Rectal smooth muscle tissue (tissue), 1 donor: ENCODE measurements at regions not wholly inside any gene's neighbourhood (a gene's known extent, or its start where the extent isn't known, plus 50 kb on each side); places are given as distances from the start of the nearest gene placed in this dataset.

Source experiments
- H3K27ac ChIP-seq: one replicate; pipeline ENCODE4 v1.7.0; 2013; ENCODE audit warnings: low read depth, low read length, inconsistent platforms
- H3K27me3 ChIP-seq: one replicate; pipeline ENCODE4 v1.7.0; 2013; ENCODE audit warnings: low read length; ENCODE audit not compliant: control insufficient read depth, insufficient read depth
- H3K36me3 ChIP-seq: one replicate; pipeline ENCODE4 v1.7.0; 2013; ENCODE audit warnings: low read length; ENCODE audit not compliant: control insufficient read depth, insufficient read depth
- H3K4me1 ChIP-seq: one replicate; pipeline ENCODE4 v1.7.0; 2013; ENCODE audit warnings: low read length; ENCODE audit not compliant: control insufficient read depth, insufficient read depth
- H3K4me3 ChIP-seq: one replicate; pipeline ENCODE4 v1.7.0; 2013; ENCODE audit warnings: low read length
- H3K9ac ChIP-seq: one replicate; pipeline ENCODE4 v1.7.0; 2013; ENCODE audit warnings: low read length

DNA sequence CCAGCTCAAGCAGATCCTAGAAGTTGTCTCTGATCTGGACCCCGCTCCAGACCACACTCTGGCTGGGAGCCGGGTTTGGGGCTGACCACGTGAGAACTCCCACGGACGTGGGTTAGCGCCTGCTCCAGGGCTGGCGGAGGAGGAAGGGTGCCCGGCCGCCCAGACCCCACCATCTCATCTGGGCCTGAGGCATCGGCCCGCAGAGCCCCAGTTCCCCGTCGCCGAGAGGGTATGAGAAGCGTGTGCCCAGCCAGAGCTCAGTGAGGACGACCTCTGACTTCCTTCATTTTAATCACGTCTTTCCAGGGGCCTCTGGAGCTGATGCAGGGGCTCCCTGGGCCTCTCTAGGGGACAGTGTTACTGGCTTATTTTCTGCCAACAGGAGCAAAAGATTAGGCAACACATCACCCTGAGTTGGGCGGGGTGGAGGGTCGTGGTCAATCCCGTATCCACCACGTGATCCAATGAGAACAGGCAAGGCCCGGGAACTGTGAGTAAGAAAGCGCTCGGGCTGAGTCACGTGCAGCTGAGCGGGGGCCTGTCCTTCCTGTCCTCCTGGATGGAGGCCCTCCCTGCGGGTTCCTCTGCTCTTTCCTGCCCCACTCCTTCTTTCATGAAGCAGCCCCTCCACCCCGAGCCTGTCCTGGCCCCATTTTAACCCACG is 81.1 kb downstream of the SIK1 start:
- no peak overlapping the region for H3K9ac ChIP-seq
- no peaks in the 10 kb centered on the region for H3K4me1 ChIP-seq
- no peak overlapping the region for H3K27ac ChIP-seq
- no peak overlapping the region for H3K4me3 ChIP-seq
- H3K36me3 ChIP-seq, result no peaks in the 10 kb centered on the region
- no peaks in the 10 kb centered on the region for H3K27me3 ChIP-seq

DNA sequence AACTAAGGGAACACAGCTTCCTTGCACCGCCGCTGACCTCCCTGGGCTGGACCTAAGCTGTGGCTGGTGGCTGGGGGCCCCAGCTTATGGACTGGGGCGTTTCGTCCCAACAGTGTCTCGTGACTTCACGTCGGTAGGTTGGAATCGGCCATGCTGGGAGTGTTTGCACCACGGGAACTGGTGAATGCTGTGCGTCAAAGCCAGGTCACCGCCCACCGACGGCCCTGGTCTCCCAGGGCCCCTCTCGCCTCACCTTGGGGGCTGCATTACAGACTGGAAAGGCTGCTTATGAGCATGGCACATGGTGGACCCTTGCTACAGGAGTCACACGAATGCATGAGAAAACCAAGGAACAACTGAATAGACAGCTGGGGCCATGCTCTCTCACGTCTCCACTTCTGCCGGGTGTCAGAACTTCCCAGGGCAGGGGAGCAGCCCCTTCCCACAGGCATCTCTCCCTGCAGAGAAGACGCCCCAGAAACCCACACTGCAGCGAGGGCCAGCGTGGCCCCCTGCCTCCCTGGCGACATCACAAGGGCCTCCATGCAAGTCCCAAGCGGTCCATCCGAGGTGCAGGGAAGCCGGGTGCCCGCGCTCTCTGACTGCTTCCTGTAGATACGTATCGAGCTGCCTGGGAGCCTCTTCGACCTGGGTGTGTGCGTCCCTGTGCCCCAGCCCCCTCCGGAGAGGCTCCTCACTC is 81.7 kb downstream of the SIK1 start:
- Histone ChIP-seq H3K27ac (no peak overlapping the region), H3K36me3 (no peaks in the 10 kb centered on the region), H3K4me3 (no peak overlapping the region), H3K9ac (peak overlapping the region; percentile 7), H3K27me3 (no peaks in the 10 kb centered on the region), H3K4me1 (no peaks in the 10 kb centered on the region)

DNA sequence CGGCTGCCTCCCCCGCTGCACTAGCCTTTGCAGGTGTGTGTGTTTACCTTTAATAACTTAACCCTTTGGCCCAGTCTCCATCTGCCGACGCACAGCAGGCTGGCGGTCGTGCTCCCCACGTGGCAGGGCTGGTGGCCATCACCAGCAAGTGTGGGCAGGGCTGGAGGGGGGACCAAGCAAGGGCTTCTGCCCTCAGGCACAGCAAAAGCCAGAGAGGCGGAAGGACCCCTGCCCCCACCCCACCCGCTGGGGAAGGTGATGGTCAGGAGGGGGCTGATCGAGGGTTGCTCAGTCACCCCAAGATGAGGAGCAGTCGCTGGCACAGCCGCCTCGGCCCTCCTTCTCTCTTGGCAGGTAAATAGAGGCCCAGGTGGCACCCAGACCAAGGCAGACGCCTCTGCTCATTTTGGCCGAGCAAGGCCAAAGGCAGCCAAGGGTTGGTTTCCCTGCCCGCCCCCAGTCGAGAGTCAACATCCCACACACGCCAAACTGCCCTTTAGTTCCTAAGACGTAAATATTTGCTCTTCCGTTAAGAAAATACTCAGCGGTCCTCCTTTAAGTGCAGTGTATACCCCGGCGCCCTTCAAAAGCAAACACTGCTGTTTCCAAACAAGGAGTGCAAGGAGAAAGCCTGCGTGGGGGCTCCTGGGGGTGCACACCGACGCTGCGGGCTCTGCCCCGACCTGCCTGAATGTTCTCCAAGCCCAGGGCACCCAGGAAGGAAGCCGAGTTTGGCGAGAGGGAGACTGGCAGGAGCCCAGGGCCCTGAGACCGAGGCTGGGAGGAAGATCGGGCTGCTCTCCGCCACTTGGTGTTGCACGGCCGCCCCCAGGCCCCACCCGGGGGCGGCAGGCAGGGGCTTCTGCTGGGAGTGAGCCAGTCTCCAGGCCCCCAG is 82.7 kb downstream of the SIK1 start:
- Histone ChIP-seq H3K4me3 (no peak overlapping the region), H3K27me3 (no peaks in the 10 kb centered on the region), H3K27ac (no peak overlapping the region), H3K36me3 (no peaks in the 10 kb centered on the region), H3K9ac (peak overlapping the region; percentile 7), H3K4me1 (no peaks in the 10 kb centered on the region)

DNA sequence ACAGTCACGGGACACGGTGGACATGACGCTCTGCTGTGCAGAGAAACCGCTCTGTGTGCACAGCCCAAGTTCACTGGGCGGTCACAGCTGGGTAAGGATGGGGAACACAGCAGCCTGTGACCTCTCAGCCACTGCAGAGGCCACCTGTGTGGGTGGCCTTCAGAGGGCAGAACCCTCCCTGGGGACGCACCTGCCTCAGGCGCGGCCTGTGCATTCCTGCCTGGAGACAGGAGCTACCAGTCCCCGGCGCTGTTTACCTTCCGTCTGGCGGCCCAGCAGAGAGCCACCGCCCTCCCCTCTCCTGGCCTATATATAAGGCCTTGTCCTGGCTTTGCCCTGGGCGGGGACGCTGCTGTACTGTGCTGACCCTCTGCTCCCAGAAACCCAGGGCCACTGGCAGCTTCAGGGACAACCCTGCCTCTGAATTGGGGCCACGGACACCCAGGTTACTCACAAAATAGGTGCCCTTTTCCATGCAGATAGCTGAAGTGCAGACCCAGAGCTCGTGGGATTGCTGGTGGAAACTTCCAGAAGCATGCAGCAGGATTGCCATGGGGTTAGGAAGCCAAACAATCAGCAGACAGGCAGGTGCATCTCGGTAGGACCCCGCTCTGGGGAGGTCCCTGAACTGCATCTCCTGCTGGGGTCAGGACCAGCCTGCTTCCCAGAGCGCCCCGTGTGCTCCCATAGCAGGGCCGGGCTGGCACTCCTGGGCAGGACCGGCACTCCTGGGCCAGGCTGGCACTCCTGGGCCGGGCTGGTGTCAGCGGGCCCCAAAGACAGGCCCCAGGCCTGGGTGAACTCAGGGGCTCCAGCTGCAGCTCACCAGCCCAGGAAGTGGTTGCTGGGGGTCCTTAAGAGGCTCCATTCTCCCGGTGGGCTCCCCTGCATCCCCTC is 83.6 kb downstream of the SIK1 start:
- no peaks in the 10 kb centered on the region for H3K36me3 ChIP-seq
- peaks cover 4% of the 10 kb centered on the region for H3K27me3 ChIP-seq
- no peak overlapping the region for H3K9ac ChIP-seq
- no peaks in the 10 kb centered on the region for H3K4me1 ChIP-seq
- H3K27ac ChIP-seq, result no peak overlapping the region
- H3K4me3 ChIP-seq, result no peak overlapping the region

DNA sequence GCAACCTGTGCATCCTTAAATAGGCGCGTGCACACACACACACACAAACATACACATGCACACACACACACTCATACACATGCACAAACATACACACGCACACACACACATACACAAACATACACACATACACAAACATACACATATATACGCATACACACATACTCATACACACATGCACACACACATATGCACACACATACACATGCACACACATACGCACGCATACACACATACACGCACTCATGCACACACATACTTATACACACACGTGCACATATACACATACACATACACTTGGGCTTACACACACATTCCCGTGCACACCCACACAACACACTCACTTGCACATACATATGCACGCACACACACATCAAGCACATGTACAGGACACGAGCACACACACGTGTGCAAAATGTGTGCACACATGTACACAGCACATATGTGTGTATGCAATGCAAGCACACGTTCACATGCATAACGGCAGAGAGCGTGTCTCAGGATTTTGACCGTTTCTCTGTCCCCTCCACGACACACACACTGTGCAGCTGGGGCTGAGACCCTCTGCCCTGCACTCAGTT is 84.5 kb downstream of the SIK1 start:
- Histone ChIP-seq H3K27me3 (peaks cover 4% of the 10 kb centered on the region), H3K4me3 (no peak overlapping the region), H3K36me3 (no peaks in the 10 kb centered on the region), H3K27ac (no peak overlapping the region), H3K9ac (no peak overlapping the region), H3K4me1 (no peaks in the 10 kb centered on the region)

DNA sequence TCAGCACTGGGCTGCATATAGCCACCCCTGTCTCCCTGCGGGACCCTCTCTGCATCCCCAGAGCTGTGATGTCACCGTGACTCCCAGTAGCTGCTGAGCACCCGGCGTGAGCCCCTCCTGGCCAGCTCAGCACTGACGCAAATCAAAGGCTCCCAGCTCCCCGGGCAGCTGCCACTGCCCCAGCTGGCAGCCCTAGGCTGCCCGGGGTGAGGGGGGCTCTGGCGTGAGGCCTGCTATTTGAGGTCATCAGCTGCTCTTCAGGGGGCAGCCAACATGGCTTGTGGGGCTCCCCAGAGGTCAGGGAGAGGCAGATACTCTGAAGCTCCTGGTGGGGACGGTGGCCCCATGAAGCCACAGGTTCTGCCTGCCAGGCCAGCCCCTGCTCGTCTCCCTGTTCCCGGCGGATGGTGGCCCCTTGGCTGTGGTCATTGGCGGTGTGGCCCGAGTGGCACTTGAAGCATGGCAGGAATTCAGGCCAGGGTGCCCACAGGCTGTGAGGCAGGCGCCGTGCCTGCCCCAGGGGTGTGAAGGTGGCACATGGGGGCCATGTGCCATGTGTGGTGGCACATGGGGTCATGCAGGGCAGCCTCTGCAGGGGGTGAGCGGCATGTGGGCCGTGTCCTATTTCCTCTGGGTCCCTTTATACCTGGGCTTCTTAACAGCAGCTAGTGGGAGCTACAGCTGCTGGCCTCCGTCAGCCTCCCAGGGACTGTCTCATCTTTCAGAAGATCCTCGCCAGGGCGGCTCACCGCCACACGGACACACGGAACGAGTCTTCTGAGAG is 85.4 kb downstream of the SIK1 start:
- Histone ChIP-seq H3K36me3 (no peaks in the 10 kb centered on the region), H3K27ac (no peak overlapping the region), H3K4me1 (no peaks in the 10 kb centered on the region), H3K4me3 (no peak overlapping the region), H3K27me3 (peaks cover 4% of the 10 kb centered on the region), H3K9ac (no peak overlapping the region)

DNA sequence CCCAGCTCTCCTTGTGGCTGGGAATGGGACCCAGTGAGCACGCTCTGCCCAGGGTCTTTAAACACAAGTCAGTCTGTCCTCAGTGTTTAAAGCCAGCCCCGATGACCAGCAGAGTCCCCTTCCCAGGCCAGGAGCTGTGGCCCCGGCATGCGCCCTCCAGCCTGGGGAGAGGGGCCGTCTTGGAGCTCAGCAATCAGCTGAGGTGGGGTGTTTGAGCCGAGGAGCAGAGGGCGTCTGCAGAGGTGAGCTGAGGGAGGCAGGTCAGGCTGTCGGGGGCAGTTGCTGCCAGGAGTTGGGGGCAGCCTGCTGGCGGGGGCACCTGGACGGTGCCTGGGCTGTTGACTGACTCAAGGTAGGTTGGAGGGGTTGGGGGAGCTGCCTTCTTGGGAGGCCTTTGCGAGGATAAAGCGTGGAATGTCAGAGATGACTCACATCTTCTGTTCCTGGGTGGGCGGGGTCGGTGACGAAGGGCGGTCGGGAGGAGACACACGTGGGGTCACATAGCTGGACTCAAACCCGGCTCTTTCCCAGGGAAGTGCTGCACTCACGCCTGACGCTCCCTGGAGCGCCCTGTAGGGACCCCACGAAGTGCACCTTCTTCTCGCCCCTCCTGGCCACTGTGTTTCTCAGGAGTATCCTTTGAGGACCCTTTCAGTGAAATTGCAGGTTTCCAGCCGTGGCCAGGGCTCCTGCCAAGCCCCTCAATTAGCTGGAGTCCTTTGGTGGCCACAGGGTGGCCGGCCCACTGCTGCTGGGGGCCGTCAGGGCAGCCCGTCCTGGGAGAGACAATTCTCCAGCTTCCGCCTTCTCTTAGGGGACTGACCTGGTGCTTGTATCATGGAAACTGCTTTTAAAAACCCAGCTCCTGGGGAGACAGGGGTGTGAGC is 86.2 kb downstream of the SIK1 start:
- Histone ChIP-seq H3K36me3 (no peaks in the 10 kb centered on the region), H3K4me1 (no peaks in the 10 kb centered on the region), H3K4me3 (no peak overlapping the region), H3K27me3 (peaks cover 4% of the 10 kb centered on the region), H3K9ac (no peak overlapping the region), H3K27ac (no peak overlapping the region)

DNA sequence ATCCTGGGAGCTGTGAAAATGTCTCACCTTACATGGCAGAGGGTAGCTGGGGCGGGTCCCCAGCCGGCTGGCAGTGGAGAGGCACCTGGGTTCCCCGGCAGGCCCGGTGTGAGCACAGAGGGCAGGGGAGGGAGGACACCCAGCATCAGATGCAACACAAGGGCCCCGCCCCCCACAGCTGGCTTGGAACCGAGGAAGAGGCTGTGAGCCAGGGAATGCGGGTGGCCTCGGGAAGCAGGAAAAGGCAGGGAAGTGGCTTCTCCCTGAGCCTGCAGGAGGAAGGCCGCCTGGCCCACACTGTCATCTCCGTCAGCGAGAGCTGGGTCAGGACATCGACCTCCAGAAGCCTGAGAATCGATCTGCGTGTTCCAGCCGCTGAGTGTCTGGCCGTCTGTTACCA is 87.3 kb downstream of the SIK1 start:
- no peak overlapping the region for H3K4me3 ChIP-seq
- no peaks in the 10 kb centered on the region for H3K36me3 ChIP-seq
- H3K9ac ChIP-seq, result no peak overlapping the region
- H3K27ac ChIP-seq, result no peak overlapping the region
- H3K4me1 ChIP-seq, result no peaks in the 10 kb centered on the region
- H3K27me3 ChIP-seq, result peaks cover 4% of the 10 kb centered on the region

DNA sequence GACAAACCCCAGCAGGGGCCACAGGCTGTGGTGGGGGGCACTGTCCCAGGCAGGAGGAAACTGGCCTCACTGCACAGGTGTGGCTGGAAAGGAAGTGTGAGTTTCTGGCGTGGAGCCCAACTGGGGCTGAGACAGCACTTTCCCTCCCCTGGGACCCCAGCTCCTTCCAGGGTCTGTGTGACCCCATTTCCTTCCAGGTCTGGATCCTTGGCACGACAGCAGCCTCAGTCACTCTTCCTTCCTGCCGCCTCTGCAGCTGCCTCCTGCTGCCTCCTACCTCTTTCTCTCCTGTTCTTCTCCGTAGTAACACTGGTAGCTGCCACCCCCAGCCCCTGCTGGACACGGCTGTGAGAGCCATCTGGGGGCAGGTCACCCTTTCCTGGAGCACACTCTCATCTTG is 88.0 kb downstream of the SIK1 start:
- Histone ChIP-seq H3K4me3 (no peak overlapping the region), H3K4me1 (peaks cover under 1% of the 10 kb centered on the region), H3K9ac (no peak overlapping the region), H3K27ac (no peak overlapping the region), H3K27me3 (peaks cover 4% of the 10 kb centered on the region), H3K36me3 (no peaks in the 10 kb centered on the region)

DNA sequence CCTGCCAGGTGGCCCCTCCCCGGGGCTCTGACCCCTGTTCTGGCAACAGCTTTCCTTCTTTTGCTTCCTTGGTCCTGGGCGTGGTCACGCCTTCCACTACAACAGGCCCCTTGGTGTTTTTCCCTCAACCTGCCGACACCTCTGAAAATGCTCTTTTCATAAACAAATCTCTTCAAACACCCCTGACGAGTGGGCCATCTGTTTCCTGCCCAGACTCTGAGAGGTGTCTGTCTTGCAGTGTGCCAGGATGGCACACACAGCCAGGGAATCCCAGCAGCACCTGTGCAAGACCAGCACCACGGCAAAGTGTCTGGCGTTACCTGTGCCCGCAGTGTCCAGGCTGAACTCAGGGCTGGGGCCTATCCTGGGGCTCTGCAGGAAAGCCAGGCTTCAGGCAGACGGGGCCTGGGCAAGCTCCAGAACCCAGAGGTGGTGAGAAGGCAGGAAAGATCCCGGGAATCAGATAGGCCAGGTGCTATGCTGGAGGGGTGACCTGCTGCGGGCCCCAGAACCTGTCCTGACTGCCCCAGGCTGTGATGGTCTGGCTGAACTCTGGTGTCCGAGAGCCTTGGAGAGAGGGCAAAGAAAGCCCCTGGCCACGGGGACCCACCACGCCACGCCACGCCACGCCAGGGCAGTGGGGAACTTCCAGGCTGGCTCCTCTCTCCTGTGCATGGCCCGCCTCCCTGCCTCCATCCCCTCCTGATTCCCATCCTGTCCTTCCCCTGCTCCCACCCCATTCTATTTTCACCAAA is 88.9 kb downstream of the SIK1 start:
- Histone ChIP-seq H3K4me1 (peaks cover 3% of the 10 kb centered on the region), H3K9ac (no peak overlapping the region), H3K4me3 (no peak overlapping the region), H3K27ac (no peak overlapping the region), H3K36me3 (no peaks in the 10 kb centered on the region), H3K27me3 (peaks cover 4% of the 10 kb centered on the region)
